ENCODE measurements at regions not wholly inside any gene's neighbourhood (a gene's known extent, or its start where the extent isn't known, plus 50 kb on each side); places are given as distances from the start of the nearest gene placed in this dataset.

- TF ChIP-seq CTCF (IDR thresholded peaks at IDR 0.05; ENCODE audit: unreplicated experiment), result no peak
- H3K4me3 Mint-ChIP-seq, result no peak overlapping the region
- DNase-seq (ENCODE audit: low spot score in 2 of 2, unreplicated experiment in 2 of 2), result no peak
- H3K36me3 Mint-ChIP-seq, result no peaks in the 10 kb centered on the region
- H3K27ac Mint-ChIP-seq, result no peak overlapping the region
- peaks cover 5% of the 10 kb centered on the region for H3K4me1 Mint-ChIP-seq
- peaks cover 7% of the 10 kb centered on the region for H3K9me3 Mint-ChIP-seq
- peaks cover 2% of the 10 kb centered on the region for H3K27me3 Mint-ChIP-seq (ENCODE audit: low read depth)
Measured at GRCh38 chr11:15668718-15669117, 554.0 kb downstream of the INSC start.

- DNase-seq (ENCODE audit: low spot score in 2 of 2, unreplicated experiment in 2 of 2), result no peak
- TF ChIP-seq CTCF (IDR thresholded peaks at IDR 0.05; ENCODE audit: unreplicated experiment), result no peak
- Mint-ChIP-seq H3K36me3 (no peaks in the 10 kb centered on the region), H3K27me3 (ENCODE audit: low read depth) (peaks cover 2% of the 10 kb centered on the region), H3K27ac (no peak overlapping the region), H3K9me3 (peaks cover 12% of the 10 kb centered on the region), H3K4me3 (no peak overlapping the region), H3K4me1 (peaks cover 5% of the 10 kb centered on the region)
Measured at GRCh38 chr11:15670520-15671070, 555.9 kb downstream of the INSC start.

- H3K36me3 Mint-ChIP-seq, result no peaks in the 10 kb centered on the region
- no peak overlapping the region for H3K27ac Mint-ChIP-seq
- no peak overlapping the region for H3K4me3 Mint-ChIP-seq
- H3K27me3 Mint-ChIP-seq (ENCODE audit: low read depth), result peaks cover 2% of the 10 kb centered on the region
- H3K4me1 Mint-ChIP-seq, result peaks cover 5% of the 10 kb centered on the region
- TF ChIP-seq CTCF (IDR thresholded peaks at IDR 0.05; ENCODE audit: unreplicated experiment), result no peak
- no peak for DNase-seq (ENCODE audit: low spot score in 2 of 2, unreplicated experiment in 2 of 2)
- H3K9me3 Mint-ChIP-seq, result peaks cover 18% of the 10 kb centered on the region
Measured at GRCh38 chr11:15671216-15671615, 556.5 kb downstream of the INSC start.

GRCh38 chr11:15672825-15673224, 558.1 kb downstream of the INSC start:
- no peak for DNase-seq (ENCODE audit: low spot score in 2 of 2, unreplicated experiment in 2 of 2)
- H3K27me3 Mint-ChIP-seq (ENCODE audit: low read depth), result peaks cover 2% of the 10 kb centered on the region
- TF ChIP-seq CTCF (IDR thresholded peaks at IDR 0.05; ENCODE audit: unreplicated experiment), result no peak
- no peak overlapping the region for H3K27ac Mint-ChIP-seq
- no peak overlapping the region for H3K4me3 Mint-ChIP-seq
- H3K4me1 Mint-ChIP-seq, result peaks cover 5% of the 10 kb centered on the region
- peaks cover 28% of the 10 kb centered on the region for H3K9me3 Mint-ChIP-seq
- peaks cover 2% of the 10 kb centered on the region for H3K36me3 Mint-ChIP-seq

- DNase-seq (ENCODE audit: low spot score in 2 of 2, unreplicated experiment in 2 of 2), result no peak
- peaks cover 2% of the 10 kb centered on the region for H3K36me3 Mint-ChIP-seq
- no peaks in the 10 kb centered on the region for H3K27me3 Mint-ChIP-seq (ENCODE audit: low read depth)
- peaks cover 5% of the 10 kb centered on the region for H3K4me1 Mint-ChIP-seq
- H3K27ac Mint-ChIP-seq, result no peak overlapping the region
- peaks cover 30% of the 10 kb centered on the region for H3K9me3 Mint-ChIP-seq
- TF ChIP-seq CTCF (IDR thresholded peaks at IDR 0.05; ENCODE audit: unreplicated experiment), result no peak
- H3K4me3 Mint-ChIP-seq, result no peak overlapping the region
Measured at GRCh38 chr11:15673408-15673831, 558.7 kb downstream of the INSC start.

- Mint-ChIP-seq H3K27me3 (ENCODE audit: low read depth) (no peaks in the 10 kb centered on the region), H3K27ac (no peak overlapping the region), H3K36me3 (peaks cover 3% of the 10 kb centered on the region), H3K9me3 (peaks cover 38% of the 10 kb centered on the region), H3K4me1 (peaks cover 5% of the 10 kb centered on the region), H3K4me3 (no peak overlapping the region)
- no peak for DNase-seq (ENCODE audit: low spot score in 2 of 2, unreplicated experiment in 2 of 2)
- no peak for TF ChIP-seq CTCF (IDR thresholded peaks at IDR 0.05; ENCODE audit: unreplicated experiment)
Measured at GRCh38 chr11:15674756-15675155, 560.0 kb downstream of the INSC start.
